Right atrium auricular region (tissue), 2 donors: ENCODE measurements at regions not wholly inside any gene's neighbourhood (a gene's known extent, or its start where the extent isn't known, plus 50 kb on each side); places are given as distances from the start of the nearest gene placed in this dataset.
A peak's percentile ranks its signal among the peaks of the same experiment; 100 is the strongest.

Experiments used
- DNase-seq: peaks from one replicate; pipeline ENCODE4 v3.0.0-alpha.2; 2019; ENCODE audit warnings: low spot score
- H3K27ac ChIP-seq, 2 donors: fragments of 200-600 bp; sonication (generic); 1 replicate in 1 of 2; 2 replicates in 1 of 2; pipeline ENCODE4 v1.5.1; 2016 to 2019
- H3K27me3 ChIP-seq, 2 donors: fragments of 200-600 bp; sonication (generic); one replicate each; pipeline versions ENCODE4 v1.5.1 to v1.6.0; 2017 to 2019
- H3K36me3 ChIP-seq: fragments of 200-600 bp; sonication (generic); one replicate; pipeline ENCODE4 v1.5.1; 2016
- H3K4me1 ChIP-seq, 2 donors: fragments of 200-600 bp; sonication (generic); one replicate each; pipeline versions ENCODE4 v1.5.1 to v1.6.0; 2017 to 2019
- H3K4me3 ChIP-seq, 2 donors: fragments of 200-600 bp; sonication (generic); 1 replicate in 1 of 2; 2 replicates in 1 of 2; pipeline ENCODE4 v1.5.1; 2017 to 2019; ENCODE audit warnings: mild to moderate bottlenecking in 1 of 2, moderate library complexity in 1 of 2
- H3K9me3 ChIP-seq, 2 donors: fragments of 200-600 bp; sonication (generic); one replicate each; pipeline ENCODE4 v1.5.1; 2019
- CTCF ChIP-seq, 2 donors: fragments of 200-600 bp; sonication (generic); IDR thresholded peaks; one replicate each; pipeline ENCODE4 v1.5.1; 2019; ENCODE audit warnings: antibody characterized with exemption in 2 of 2

GRCh38 chr7:3210531-3210930, 90.5 kb upstream of the SDK1 start:
- DNase-seq = peak; percentile 13
- H3K4me3 ChIP-seq = no peak overlapping the region
- H3K27ac ChIP-seq = no peak overlapping the region
- no peaks in the 10 kb centered on the region for H3K9me3 ChIP-seq
- TF ChIP-seq CTCF (IDR thresholded peaks at IDR 0.05) = no peak
- H3K27me3 ChIP-seq = no peaks in the 10 kb centered on the region
- no peaks in the 10 kb centered on the region for H3K36me3 ChIP-seq
- no peaks in the 10 kb centered on the region for H3K4me1 ChIP-seq

DNA sequence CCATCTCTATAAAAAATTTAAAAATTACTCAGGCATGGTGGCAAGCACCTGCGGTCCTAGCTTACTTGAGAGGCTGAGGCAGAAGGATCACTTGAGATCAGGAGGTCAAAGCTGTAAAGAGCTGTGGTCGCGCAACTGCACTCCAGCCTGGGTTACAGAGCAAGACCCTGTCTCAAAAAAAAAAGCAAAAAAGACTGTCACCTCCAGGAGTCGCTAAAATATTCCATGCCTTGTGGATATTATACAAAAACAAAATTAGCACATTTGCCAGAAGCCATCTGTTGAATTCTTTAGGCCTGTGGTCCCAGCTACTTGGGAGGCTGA, 87.0 kb upstream of the SDK1 start:
- Histone ChIP-seq H3K36me3 (no peaks in the 10 kb centered on the region), H3K27me3 (no peaks in the 10 kb centered on the region), H3K27ac (no peak overlapping the region), H3K9me3 (no peaks in the 10 kb centered on the region), H3K4me1 (peaks cover 0 to 26% of the 10 kb centered on the region in 2 donors), H3K4me3 (no peak overlapping the region)
- no peak for TF ChIP-seq CTCF (IDR thresholded peaks at IDR 0.05)
- DNase-seq = no peak

- no peaks in the 10 kb centered on the region for H3K36me3 ChIP-seq
- no peak for TF ChIP-seq CTCF (IDR thresholded peaks at IDR 0.05)
- no peaks in the 10 kb centered on the region for H3K9me3 ChIP-seq
- H3K27ac ChIP-seq = no peak overlapping the region
- no peak overlapping the region for H3K4me3 ChIP-seq
- H3K4me1 ChIP-seq = peaks cover 0 to 30% of the 10 kb centered on the region in 2 donors
- no peaks in the 10 kb centered on the region for H3K27me3 ChIP-seq
- DNase-seq = peak; percentile 21
Measured at GRCh38 chr7:3215624-3216585, 85.1 kb upstream of the SDK1 start.

GRCh38 chr7:3217166-3217565, 83.9 kb upstream of the SDK1 start:
- DNase-seq = peak; percentile 50

GRCh38 chr7:3218411-3219225, 82.4 kb upstream of the SDK1 start:
- TF ChIP-seq CTCF (IDR thresholded peaks at IDR 0.05) = no peak
- no peak for DNase-seq
- Histone ChIP-seq H3K27me3 (no peaks in the 10 kb centered on the region), H3K27ac (no peak overlapping the region), H3K4me1 (peaks cover 0 to 30% of the 10 kb centered on the region in 2 donors), H3K4me3 (no peak overlapping the region), H3K36me3 (no peaks in the 10 kb centered on the region), H3K9me3 (no peaks in the 10 kb centered on the region)

More at GRCh38 chr7:3217166-3217565, 83.9 kb upstream of the SDK1 start:
- no peaks in the 10 kb centered on the region for H3K36me3 ChIP-seq
- no peak for TF ChIP-seq CTCF (IDR thresholded peaks at IDR 0.05)
- H3K27ac ChIP-seq = peak overlapping the region in 1 of 2 donors; percentile 42
- H3K4me1 ChIP-seq = peaks cover 0 to 30% of the 10 kb centered on the region in 2 donors
- H3K27me3 ChIP-seq = no peaks in the 10 kb centered on the region
- no peak overlapping the region for H3K4me3 ChIP-seq
- no peaks in the 10 kb centered on the region for H3K9me3 ChIP-seq
